Nephron progenitor cell (in vitro differentiated cells): ENCODE measurements at regions not wholly inside any gene's neighbourhood (a gene's known extent, or its start where the extent isn't known, plus 50 kb on each side); places are given as distances from the start of the nearest gene placed in this dataset.
A peak's percentile ranks its signal among the peaks of the same experiment; 100 is the strongest.

ENCODE experiments used
- DNase-seq: peaks from one replicate; pipeline ENCODE4 v3.0.0; 2021
- H3K27ac Mint-ChIP-seq: 2 replicates; pipeline ENCODE4 v1.8.0; 2021; ENCODE audit warnings: mild to moderate bottlenecking, moderate library complexity, mixed read lengths
- H3K27me3 Mint-ChIP-seq: 2 replicates; pipeline ENCODE4 v1.8.0; 2021; ENCODE audit warnings: mild to moderate bottlenecking, low read depth, mixed read lengths; ENCODE audit not compliant: poor library complexity
- H3K36me3 Mint-ChIP-seq: 2 replicates; pipeline ENCODE4 v1.8.0; 2021; ENCODE audit warnings: low read depth, mixed read lengths
- H3K4me1 Mint-ChIP-seq: 2 replicates; pipeline ENCODE4 v1.8.0; 2021; ENCODE audit warnings: mixed read lengths
- H3K4me3 Mint-ChIP-seq: 2 replicates; pipeline ENCODE4 v1.8.0; 2021; ENCODE audit warnings: mild to moderate bottlenecking, moderate library complexity, mixed read lengths
- H3K9me3 Mint-ChIP-seq: 2 replicates; pipeline ENCODE4 v1.8.0; 2021; ENCODE audit warnings: mild to moderate bottlenecking, moderate library complexity, mixed read lengths
- TF ChIP-seq, protein P1 (sequence below): fragments of 200-600 bp; sonication (generic); IDR thresholded peaks from 2 replicates; pipeline ENCODE4 v1.5.0; 2021; ENCODE audit warnings: antibody characterized with exemption

DNA sequence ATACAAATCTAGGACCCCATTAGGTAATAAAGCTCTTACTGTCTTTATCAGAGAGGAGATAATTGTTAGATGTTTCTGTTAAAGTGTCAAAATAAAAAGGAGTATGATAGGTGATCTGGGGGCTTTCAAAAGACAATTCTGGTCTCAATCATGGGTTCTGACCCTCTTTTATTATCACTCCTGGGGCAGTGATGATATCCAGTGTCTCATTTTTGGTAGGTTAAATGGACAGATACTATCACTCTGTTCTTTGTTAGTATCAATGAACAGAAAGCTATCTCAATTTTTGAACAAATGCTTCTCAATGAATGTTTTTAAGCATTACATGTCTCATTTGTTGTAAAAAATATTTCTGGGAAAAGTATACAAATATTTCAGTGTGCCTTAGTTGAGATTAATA, 405.9 kb downstream of the MLLT3 start:
- Mint-ChIP-seq H3K36me3 (peaks cover 7% of the 10 kb centered on the region), H3K4me3 (no peak overlapping the region), H3K9me3 (no peaks in the 10 kb centered on the region), H3K27me3 (no peaks in the 10 kb centered on the region), H3K4me1 (peaks cover 23% of the 10 kb centered on the region), H3K27ac (no peak overlapping the region)
- no peak for DNase-seq
- TF ChIP-seq, protein P1, sequence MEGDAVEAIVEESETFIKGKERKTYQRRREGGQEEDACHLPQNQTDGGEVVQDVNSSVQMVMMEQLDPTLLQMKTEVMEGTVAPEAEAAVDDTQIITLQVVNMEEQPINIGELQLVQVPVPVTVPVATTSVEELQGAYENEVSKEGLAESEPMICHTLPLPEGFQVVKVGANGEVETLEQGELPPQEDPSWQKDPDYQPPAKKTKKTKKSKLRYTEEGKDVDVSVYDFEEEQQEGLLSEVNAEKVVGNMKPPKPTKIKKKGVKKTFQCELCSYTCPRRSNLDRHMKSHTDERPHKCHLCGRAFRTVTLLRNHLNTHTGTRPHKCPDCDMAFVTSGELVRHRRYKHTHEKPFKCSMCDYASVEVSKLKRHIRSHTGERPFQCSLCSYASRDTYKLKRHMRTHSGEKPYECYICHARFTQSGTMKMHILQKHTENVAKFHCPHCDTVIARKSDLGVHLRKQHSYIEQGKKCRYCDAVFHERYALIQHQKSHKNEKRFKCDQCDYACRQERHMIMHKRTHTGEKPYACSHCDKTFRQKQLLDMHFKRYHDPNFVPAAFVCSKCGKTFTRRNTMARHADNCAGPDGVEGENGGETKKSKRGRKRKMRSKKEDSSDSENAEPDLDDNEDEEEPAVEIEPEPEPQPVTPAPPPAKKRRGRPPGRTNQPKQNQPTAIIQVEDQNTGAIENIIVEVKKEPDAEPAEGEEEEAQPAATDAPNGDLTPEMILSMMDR: no peak

DNA sequence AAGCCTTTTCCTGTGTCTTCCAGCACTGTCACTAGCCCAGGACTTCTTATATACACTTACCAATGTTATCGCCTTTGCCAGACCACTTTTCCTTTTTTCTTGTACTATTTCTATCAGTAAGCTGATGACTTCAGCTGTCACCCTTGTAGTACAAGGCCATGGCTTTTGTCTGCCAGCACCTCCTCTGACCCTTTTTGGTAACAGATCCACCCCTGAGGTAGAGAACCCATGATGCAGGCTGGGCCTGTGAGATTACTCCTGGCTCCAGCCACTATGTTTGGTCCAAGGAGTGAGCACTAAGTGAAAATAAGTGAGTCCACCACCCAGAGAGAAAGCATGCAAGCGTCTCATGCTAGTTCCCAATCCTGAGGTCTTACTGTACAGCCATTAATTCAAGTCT, 406.7 kb downstream of the MLLT3 start:
- DNase-seq: no peak
- Mint-ChIP-seq H3K4me3 (no peak overlapping the region), H3K4me1 (peaks cover 14% of the 10 kb centered on the region), H3K36me3 (peaks cover 7% of the 10 kb centered on the region), H3K27me3 (no peaks in the 10 kb centered on the region), H3K27ac (no peak overlapping the region), H3K9me3 (no peaks in the 10 kb centered on the region)
- TF ChIP-seq, protein P1: no peak

DNA sequence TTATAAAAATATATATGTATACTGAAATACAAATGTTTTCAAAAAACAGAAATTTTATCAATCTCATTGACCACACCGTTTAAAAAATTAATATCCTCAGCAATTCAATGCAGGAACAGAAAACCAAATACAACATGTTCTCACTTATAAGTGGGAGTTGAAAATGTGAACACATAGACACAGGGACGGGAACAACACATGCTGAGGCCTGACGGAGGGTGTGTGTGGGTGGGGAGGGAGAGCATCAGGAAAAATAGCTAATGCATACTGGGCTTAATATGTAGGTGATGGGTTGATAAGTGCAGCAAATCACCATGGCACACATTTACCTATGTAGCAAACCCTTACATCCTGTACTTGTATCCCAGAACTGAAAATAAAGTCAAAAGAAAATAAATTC, 409.5 kb downstream of the MLLT3 start:
- H3K27me3 Mint-ChIP-seq: no peaks in the 10 kb centered on the region
- no peak overlapping the region for H3K4me3 Mint-ChIP-seq
- peaks cover 24% of the 10 kb centered on the region for H3K4me1 Mint-ChIP-seq
- H3K9me3 Mint-ChIP-seq: no peaks in the 10 kb centered on the region
- TF ChIP-seq, protein P1: no peak
- no peak for DNase-seq
- H3K27ac Mint-ChIP-seq: no peak overlapping the region
- peaks cover 7% of the 10 kb centered on the region for H3K36me3 Mint-ChIP-seq

DNA sequence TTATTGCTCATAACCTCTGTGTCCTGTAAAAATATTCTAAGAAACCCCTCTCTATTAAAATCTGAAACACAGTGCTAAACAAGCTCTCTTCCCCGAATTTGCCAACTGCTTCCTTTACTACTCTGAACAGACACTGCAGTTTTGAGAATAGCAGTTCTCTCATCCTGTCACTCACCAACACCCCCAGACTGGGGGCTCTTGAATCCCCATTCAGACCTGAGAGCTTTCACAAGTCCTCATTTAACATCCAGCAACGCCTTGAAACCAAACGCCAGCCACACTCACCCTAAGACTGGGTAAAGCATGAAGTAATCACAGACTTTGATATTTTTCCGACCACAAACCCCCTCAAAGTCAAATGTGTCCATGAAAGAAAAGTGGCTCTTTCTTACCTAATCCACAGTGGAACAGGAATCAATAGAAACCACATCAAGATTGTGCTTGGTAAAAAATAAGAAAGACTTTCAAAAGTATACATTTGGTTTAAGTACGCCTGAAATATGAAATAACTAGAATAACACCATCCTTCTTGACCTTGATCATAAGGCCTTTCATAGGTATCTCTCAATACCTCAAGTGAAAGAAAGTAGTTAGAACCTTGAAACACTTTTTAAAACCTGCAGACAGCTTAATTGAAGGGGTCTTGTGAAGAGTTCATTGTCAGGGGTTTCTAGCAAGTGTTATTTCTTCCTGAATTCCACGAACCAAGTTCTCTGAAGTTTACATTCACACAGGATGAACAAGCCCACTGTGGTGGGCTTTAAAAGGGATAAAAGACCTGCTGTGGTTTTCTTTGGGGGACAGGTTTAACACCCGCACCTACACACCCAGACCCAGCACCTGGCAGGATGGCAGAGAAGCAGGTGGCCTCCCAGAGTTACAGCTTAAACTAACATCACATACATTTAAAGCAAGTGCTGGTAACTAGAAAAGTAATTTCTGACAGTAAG, 412.6 kb downstream of the MLLT3 start:
- no peak for DNase-seq
- TF ChIP-seq, protein P1: no peak
- H3K9me3 Mint-ChIP-seq: no peaks in the 10 kb centered on the region
- peaks cover 2% of the 10 kb centered on the region for H3K36me3 Mint-ChIP-seq
- no peak overlapping the region for H3K4me3 Mint-ChIP-seq
- peaks cover 36% of the 10 kb centered on the region for H3K4me1 Mint-ChIP-seq
- peak overlapping the region; percentile 91 for H3K27ac Mint-ChIP-seq
- H3K27me3 Mint-ChIP-seq: no peaks in the 10 kb centered on the region

DNA sequence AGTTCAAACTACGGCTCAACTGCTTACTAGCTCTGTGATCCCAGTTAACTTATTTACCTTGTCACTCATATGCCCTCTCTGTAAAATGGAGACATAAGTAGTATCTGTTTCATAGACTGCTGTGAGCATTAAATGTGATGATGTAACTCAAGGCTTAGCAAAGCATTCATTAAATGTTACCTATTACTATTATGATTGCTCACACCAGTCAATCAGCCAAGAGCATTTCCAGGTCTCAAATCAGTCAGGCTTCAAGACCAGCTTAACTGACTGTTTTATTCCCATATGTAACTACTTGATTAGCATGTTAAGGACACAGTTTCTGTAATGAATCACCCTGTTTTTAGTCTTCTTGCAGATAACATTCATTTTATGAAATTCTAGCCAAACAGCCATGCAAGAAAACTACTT, 413.3 kb downstream of the MLLT3 start:
- Mint-ChIP-seq H3K9me3 (no peaks in the 10 kb centered on the region), H3K27me3 (no peaks in the 10 kb centered on the region), H3K4me1 (peaks cover 36% of the 10 kb centered on the region), H3K36me3 (no peaks in the 10 kb centered on the region), H3K4me3 (no peak overlapping the region), H3K27ac (peak overlapping the region; percentile 91)
- TF ChIP-seq, protein P1: no peak
- DNase-seq: no peak

DNA sequence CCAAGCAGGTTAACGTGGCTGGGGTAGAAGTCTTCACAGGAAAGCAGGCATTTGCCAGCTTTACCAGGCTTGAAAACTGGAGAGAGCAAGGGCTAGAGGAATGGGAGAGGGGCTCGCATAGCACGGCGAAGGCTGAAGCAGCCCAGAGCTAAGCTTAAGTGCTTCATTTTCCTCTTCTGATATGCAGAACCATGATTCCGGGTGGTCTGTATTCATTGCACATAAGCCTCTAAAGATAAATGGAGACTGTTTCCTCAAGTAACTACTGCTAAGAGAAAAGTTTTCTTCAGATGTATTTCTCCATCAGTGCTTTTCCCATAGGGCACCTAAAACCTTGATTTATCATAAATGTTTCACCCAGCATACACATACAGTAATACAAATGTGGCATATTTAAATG, 414.1 kb downstream of the MLLT3 start:
- Mint-ChIP-seq H3K9me3 (no peaks in the 10 kb centered on the region), H3K27ac (peak overlapping the region; percentile 9), H3K4me3 (no peak overlapping the region), H3K4me1 (peaks cover 41% of the 10 kb centered on the region), H3K36me3 (no peaks in the 10 kb centered on the region), H3K27me3 (no peaks in the 10 kb centered on the region)
- TF ChIP-seq, protein P1: no peak
- DNase-seq: no peak
